K562 (cell line): ENCODE measurements at regions not wholly inside any gene's neighbourhood (a gene's known extent, or its start where the extent isn't known, plus 50 kb on each side); places are given as distances from the start of the nearest gene placed in this dataset.

Experiments
- CBX5 ChIP-seq: IDR thresholded peaks from 2 replicates; pipeline ENCODE4 v1.6.1; 2014; ENCODE audit warnings: low read depth, borderline replicate concordance
- CCAR2 ChIP-seq: fragments of 200-400 bp; formaldehyde crosslinking; IDR thresholded peaks from 2 replicates; pipeline ENCODE4 v1.6.1; 2017; ENCODE audit warnings: mild to moderate bottlenecking, low read depth, low read length
- CTCF ChIP-seq, 3 experiments: IDR thresholded peaks in 2 of 3; conservative IDR thresholded peaks in 1 of 3; 2 replicates each; pipeline ENCODE4 v1.5.1; 2011 to 2012; ENCODE audit warnings: low read length in 3 of 3, mild to moderate bottlenecking in 3 of 3, control low read depth in 2 of 3, improper control_type of control experiment in 1 of 3, inconsistent platforms in 1 of 3, low read depth in 1 of 3, mixed read lengths in 1 of 3, moderate library complexity in 1 of 3; ENCODE audit not compliant: insufficient read depth in 2 of 3
- EP300 ChIP-seq: IDR thresholded peaks from 2 replicates; pipeline ENCODE4 v1.6.1; 2012; ENCODE audit warnings: low read length, improper control_type of control experiment
- ESRRA ChIP-seq: fragments of 450-650 bp; IDR thresholded peaks from 2 replicates; pipeline ENCODE4 v1.6.1; 2014; ENCODE audit warnings: low read depth, mild to moderate bottlenecking, moderate library complexity, borderline replicate concordance
- HNRNPL ChIP-seq: fragments of 200-400 bp; formaldehyde crosslinking; IDR thresholded peaks from 2 replicates; pipeline ENCODE4 v1.6.1; 2017; ENCODE audit warnings: low read depth, mild to moderate bottlenecking, low read length
- JUND ChIP-seq, 2 experiments: IDR thresholded peaks; 2 replicates in 1 of 2; 3 replicates in 1 of 2; pipeline ENCODE4 v1.6.1; 2011; ENCODE audit warnings: borderline replicate concordance in 2 of 2, low read depth in 2 of 2, low read length in 2 of 2, improper control_type of control experiment in 1 of 2, missing biosample characterization in 1 of 2, missing genetic modification characterization in 1 of 2, missing genetic modification reagents in 1 of 2
- REST ChIP-seq, 2 experiments: fragments of 450-650 bp; formaldehyde crosslinking in 1 of 2; IDR thresholded peaks; 2 replicates each; pipeline versions ENCODE4 v1.4.0 to v1.6.1; 2014 to 2020; ENCODE audit warnings: mild to moderate bottlenecking in 2 of 2, borderline replicate concordance in 1 of 2, low read depth in 1 of 2
- SIRT6 ChIP-seq: IDR thresholded peaks from one replicate; pipeline ENCODE4 v1.6.1; 2012; ENCODE audit warnings: low read depth, mild to moderate bottlenecking, control low read depth, inconsistent platforms, low read length, moderate library complexity
- TAF15 ChIP-seq: fragments of 200-400 bp; formaldehyde crosslinking; IDR thresholded peaks from 2 replicates; pipeline ENCODE4 v1.6.1; 2017; ENCODE audit warnings: mild to moderate bottlenecking, low read depth, low read length, moderate library complexity
- ZFX ChIP-seq: sonication (generic); formaldehyde crosslinking; IDR thresholded peaks from 2 replicates; pipeline ENCODE4 v1.8.0; 2022; ENCODE audit warnings: mild to moderate bottlenecking, missing genetic modification reagents, moderate library complexity
- ZNF584 ChIP-seq: fragments of 200-800 bp; sonication (Bioruptor generic); IDR thresholded peaks from 2 replicates; pipeline ENCODE4 v1.6.1; 2016; ENCODE audit warnings: low read depth, mild to moderate bottlenecking, missing genetic modification characterization, missing compliant biosample characterization
- ZNF707 ChIP-seq: fragments of 250-450 bp; sonication (Bioruptor Pico); conservative IDR thresholded peaks from 2 replicates; pipeline ENCODE4 v1.8.0; 2022; ENCODE audit warnings: inconsistent platforms, mild to moderate bottlenecking, moderate library complexity
- TF ChIP-seq, protein P1 (sequence below), 2 experiments: fragments of 450-650 bp; IDR thresholded peaks; 2 replicates each; pipeline ENCODE4 v1.6.1; 2018; ENCODE audit warnings: mild to moderate bottlenecking in 2 of 2, low read depth in 1 of 2; ENCODE audit not compliant: partially characterized antibody in 2 of 2

GRCh38 chr7:97468493-97468892 is 263.4 kb upstream of the TAC1 start:
- no peak for TF ChIP-seq ESRRA
- no peak for TF ChIP-seq ZNF707
- no peak for TF ChIP-seq HNRNPL
- no peak for TF ChIP-seq SIRT6
- no peak for TF ChIP-seq CTCF (IDR thresholded peaks at IDR 0.05 in 2 of 3, conservative IDR thresholded peaks at IDR 0.05 in 1 of 3; ENCODE audit: insufficient read depth in 2 of 3, low read depth in 1 of 3, low read length in 3 of 3)
- TF ChIP-seq, protein P1, sequence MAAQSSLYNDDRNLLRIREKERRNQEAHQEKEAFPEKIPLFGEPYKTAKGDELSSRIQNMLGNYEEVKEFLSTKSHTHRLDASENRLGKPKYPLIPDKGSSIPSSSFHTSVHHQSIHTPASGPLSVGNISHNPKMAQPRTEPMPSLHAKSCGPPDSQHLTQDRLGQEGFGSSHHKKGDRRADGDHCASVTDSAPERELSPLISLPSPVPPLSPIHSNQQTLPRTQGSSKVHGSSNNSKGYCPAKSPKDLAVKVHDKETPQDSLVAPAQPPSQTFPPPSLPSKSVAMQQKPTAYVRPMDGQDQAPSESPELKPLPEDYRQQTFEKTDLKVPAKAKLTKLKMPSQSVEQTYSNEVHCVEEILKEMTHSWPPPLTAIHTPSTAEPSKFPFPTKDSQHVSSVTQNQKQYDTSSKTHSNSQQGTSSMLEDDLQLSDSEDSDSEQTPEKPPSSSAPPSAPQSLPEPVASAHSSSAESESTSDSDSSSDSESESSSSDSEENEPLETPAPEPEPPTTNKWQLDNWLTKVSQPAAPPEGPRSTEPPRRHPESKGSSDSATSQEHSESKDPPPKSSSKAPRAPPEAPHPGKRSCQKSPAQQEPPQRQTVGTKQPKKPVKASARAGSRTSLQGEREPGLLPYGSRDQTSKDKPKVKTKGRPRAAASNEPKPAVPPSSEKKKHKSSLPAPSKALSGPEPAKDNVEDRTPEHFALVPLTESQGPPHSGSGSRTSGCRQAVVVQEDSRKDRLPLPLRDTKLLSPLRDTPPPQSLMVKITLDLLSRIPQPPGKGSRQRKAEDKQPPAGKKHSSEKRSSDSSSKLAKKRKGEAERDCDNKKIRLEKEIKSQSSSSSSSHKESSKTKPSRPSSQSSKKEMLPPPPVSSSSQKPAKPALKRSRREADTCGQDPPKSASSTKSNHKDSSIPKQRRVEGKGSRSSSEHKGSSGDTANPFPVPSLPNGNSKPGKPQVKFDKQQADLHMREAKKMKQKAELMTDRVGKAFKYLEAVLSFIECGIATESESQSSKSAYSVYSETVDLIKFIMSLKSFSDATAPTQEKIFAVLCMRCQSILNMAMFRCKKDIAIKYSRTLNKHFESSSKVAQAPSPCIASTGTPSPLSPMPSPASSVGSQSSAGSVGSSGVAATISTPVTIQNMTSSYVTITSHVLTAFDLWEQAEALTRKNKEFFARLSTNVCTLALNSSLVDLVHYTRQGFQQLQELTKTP (IDR thresholded peaks at IDR 0.05; ENCODE audit: low read depth in 1 of 2, partially characterized antibody in 2 of 2): no peak
- TF ChIP-seq CBX5: no peak
- no peak for TF ChIP-seq ZFX (CRISPR knock-in tag)
- TF ChIP-seq JUND (IDR thresholded peaks at IDR 0.05; ENCODE audit: borderline replicate concordance, low read depth, low read length): no peak
- no peak for TF ChIP-seq JUND (tag; IDR thresholded peaks at IDR 0.05; ENCODE audit: borderline replicate concordance, low read depth, low read length)
- TF ChIP-seq ZNF584: no peak
- TF ChIP-seq CCAR2: no peak
- no peak for TF ChIP-seq REST (IDR thresholded peaks at IDR 0.05; ENCODE audit: borderline replicate concordance)
- TF ChIP-seq REST (CRISPR knock-in tag; IDR thresholded peaks at IDR 0.05; ENCODE audit: low read depth): no peak
- no peak for TF ChIP-seq EP300
- no peak for TF ChIP-seq TAF15
